Fibroblast of skin of scalp (primary cell): ENCODE measurements at regions not wholly inside any gene's neighbourhood (a gene's known extent, or its start where the extent isn't known, plus 50 kb on each side); places are given as distances from the start of the nearest gene placed in this dataset.
A peak's percentile ranks its signal among the peaks of the same experiment; 100 is the strongest.
"Not testable (repeated sequence)": the region's sequence is repeated elsewhere in the genome, so short reads cannot be mapped to it uniquely, and the experiment has no call there.

Source experiments
- DNase-seq: peaks from one replicate; pipeline ENCODE4 v3.0.0-alpha.2; 2013

- DNase-seq: no peak
Measured at GRCh38 chr3:95522449-95522848, 1291.9 kb upstream of the EPHA6 start.

- DNase-seq: no peak
Measured at GRCh38 chr3:95539950-95540483, 1274.4 kb upstream of the EPHA6 start.

DNA sequence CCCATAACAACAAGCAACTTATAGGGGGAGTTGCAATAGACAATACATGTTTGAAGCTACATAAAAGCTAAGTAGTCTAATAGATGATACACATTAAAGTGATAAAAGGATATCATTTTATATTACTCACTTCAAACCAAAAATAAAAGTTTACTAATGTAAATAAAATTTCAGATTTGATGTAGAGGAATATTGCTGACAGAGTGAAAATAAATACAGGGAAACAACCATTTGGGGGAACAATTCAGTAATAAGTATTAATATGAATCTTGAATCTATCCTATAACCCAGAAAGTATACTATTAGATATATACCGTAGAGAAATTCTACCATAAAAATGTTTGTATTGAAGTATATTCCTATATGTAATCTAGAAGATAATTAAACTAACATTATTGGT is 1248.9 kb upstream of the EPHA6 start:
- DNase-seq: no peak

GRCh38 chr3:95567346-95567745 is 1247.0 kb upstream of the EPHA6 start:
- no peak for DNase-seq

DNA sequence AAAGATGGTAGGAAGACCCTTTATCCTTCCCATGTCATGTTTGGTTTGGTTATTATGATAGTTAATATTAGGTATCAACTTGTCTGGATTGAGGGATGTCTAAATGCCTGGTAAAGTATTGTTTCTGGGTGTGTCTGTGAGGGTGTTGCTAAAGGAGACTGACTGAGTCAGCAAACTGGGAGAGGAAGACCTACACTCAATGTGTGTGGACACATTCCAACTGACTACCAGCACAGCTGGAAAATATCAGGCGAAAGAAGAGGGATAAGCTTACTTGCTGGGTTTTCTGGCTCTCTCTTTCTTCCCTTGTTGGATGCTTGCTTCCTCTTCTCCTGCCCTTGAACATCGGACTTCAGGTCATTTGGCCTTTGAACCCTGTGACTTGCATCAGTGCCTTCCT is 1227.6 kb upstream of the EPHA6 start:
- DNase-seq: no peak

GRCh38 chr3:95587641-95588040 is 1226.8 kb upstream of the EPHA6 start:
- not testable (repeated sequence) for DNase-seq

DNA sequence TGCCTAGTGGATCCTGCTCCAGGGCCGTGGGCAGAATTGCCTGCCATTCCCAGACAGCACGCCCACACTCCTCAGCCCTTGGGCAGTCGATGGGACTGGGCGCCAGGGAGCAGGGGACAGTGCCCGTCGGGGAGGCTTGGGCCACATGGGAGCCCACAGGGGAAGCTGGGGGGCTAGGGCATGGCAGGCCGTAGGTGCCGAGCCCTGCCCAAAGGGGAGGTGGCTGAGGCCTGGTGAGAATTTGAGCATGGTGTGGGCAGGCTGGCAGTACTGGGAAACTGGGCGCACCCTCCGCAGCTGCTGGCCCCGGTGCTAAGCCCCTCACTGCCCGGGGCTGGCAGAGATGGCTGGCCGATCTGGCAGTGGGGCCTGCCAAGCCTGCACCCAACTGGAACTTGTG is 1225.9 kb upstream of the EPHA6 start:
- DNase-seq: no peak

GRCh38 chr3:95595416-95596075 is 1218.8 kb upstream of the EPHA6 start:
- no peak for DNase-seq

DNA sequence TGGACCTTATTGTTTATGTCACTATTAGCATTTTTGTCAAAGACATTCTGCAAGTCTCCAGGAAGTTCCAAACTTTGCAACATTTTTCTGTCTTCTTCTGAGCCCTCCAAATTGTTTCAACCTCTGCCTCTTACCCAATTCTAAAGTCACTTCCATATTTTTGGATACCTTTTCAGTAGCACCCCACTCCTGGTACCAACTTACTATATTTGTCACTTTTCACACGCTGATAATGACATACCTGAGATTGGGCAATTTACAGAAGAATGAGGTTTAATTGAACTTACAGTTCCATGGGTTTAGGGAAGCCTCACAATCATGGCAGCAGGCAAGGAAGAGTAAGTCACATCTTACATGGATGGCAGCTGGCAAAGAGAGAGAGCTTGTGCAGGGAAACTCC is 1206.5 kb upstream of the EPHA6 start:
- DNase-seq: no peak

GRCh38 chr3:95609411-95609810 is 1205.0 kb upstream of the EPHA6 start:
- DNase-seq: no peak

- DNase-seq: no peak
Measured at GRCh38 chr3:95612611-95613010, 1201.8 kb upstream of the EPHA6 start.

GRCh38 chr3:95613993-95614392 is 1200.4 kb upstream of the EPHA6 start:
- DNase-seq: no peak

DNA sequence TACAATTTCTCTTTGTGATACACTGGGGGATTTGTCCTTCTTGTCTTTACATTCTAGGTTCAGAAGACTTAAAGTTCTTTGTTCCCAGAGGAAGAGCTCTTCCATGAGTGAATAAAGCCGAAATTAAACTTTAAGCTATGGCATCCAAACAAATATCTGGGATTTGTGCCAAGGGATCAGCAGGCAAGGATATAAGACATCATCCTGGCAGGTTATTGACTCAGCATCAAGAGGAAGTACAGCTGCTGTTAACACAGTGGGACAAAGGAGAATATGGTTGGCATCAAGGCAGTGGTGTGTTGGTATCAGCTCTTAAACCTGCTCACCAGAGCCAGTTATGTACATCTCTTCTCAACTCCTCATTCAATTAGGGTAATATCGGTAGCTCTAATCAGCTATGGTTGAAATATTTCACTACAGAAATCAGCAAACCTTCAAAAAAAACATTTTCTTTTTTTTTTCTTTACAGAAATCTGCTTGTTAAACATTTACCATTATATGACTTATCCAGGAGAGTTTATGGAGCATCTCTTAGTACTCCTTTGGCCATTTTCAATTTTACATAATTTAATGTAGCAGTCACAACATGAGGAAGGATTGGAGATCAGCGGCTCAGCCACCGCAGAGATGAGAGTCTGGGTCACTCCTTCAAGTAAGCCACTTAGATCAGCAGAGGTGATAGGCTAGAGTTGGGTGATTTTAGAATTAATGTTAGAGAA is 1198.6 kb upstream of the EPHA6 start:
- DNase-seq: no peak

DNA sequence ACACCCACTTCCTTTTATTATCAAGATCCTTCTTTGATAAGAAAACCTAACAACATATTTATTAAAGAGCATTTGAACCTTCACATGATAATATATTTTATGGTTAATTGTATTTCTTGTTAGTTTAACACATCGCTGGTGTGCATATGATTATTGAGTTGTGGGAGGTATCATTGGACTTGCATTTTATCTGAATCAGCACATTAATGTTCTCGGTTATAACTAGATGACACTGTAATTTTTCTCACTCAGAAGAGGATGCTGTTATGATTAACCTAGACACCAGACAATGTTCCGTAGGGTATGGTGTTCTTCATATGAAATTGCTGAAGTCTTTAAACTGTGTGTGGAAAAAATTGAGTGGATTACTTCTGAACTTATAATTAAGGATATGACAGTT is 1188.3 kb upstream of the EPHA6 start:
- DNase-seq: no peak

DNA sequence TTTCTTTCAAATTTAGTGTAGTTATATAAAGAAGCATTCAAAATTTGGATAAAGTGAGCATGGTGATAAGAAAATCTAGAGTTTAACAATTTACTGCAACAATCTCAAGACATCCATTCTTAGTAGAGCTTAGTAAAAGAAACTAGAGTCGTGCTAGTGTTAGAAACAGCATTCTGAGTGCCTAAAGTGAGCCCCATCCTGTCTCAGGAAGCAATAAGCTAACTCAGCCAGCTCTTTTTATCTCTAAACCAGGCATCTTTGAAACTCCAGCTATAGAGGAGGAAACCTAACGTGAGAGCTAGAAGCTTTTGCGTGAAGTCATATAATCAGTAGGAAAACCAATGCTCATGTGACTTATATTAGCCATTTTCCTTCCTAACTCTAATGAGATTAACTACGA is 1187.1 kb upstream of the EPHA6 start:
- DNase-seq: no peak

DNA sequence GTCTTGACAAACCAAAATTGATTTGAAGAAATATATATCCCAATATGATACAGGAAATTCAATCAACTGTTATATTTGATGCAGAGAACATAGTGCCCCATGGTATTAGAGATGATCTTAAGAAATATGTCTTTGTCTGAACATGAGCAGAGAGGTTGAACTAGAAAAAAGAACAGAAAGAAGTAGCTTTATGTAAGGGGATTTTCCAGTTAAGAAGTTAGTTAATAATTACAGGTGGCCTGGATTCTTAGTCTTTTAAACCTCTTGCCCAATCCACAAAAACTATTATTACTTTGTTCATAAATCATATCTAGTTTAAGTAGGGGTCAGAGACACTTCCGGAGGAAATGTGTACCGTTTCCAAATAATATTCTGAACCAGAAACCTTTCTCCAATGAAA is 1186.7 kb upstream of the EPHA6 start:
- no peak for DNase-seq

DNA sequence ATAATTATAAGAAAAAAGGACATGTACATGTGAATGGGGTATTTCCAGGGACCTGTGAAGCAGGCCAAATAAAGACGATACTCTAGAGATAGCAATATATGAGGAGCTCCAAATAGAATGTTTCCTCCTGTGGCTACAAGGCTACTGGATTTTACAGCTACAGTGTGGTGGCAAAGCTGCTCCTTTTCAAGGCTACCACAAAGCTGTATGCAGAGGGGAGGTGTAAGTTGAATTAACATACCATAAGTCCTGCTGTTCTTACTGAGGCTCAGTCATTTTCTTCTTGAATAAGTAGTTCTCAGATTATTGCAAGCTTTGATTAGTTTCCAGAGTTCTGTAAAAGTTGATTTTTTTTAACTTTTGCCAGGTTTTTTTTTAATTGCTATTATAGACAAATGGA is 1184.6 kb upstream of the EPHA6 start:
- DNase-seq: no peak

- no peak for DNase-seq
Measured at GRCh38 chr3:95645291-95645690, 1169.1 kb upstream of the EPHA6 start.

DNA sequence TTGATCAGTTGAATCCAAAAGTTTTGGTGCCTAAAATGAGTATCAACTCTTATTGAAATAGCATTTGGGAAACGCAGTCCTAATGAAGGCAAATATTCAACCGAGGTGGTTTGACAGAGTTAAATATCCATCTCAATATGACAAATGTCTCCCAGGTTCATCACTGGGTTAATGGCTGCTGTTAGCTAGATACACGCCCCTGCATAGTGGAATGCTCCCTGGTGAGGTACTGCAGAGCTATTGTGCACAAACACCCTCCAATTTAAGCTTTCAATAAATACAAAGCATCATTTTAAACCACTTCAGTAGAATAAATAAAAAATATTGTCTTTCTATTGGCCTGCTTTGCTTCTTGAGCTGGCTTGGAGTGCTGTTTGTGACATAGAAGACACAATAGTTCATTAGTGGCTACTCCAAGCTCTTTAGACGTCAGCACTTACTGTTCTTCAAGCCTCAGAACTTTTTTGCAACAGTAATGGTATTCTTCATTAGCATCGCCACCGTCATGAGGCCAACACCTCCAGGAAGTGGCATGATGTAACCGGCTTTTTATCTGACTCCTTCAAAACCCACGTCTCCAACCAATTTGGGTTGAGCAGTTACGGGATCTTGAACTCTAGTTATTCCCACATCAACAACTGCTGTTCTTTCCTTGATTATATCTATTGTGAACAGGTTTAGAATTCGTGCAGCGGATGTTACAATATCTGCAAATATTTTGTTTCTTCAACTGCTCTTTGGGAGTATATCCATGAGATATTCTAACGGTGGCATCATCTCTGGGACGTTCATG is 1159.6 kb upstream of the EPHA6 start:
- no peak for DNase-seq

DNA sequence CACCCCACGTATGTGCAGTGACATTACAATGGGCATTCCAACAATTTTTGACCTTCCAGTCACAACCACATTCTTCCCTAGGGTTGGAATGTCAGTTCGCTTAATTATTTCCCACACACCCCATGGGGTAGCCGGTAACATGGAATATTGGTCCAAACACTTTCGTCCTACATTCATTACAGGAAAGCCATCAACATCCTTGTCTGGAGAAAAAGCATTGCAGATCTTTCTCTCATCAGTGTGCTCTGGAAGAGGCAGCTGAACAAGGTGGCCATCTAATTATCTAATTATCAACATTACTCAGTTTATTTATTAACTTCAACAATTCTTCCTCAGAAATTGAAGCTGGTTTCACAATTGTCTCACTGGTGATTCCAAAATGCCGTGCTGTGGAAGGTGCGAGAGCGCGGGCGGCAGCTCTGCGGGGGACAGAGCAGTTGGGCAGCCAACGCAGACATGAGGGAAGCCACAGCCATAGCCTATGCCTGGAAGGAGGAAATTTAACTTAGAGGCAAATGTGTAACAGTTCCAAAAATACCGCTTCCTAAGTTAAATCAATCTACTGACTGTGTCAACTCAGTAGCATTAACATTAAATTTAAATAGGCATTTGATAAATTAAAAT is 1158.9 kb upstream of the EPHA6 start:
- DNase-seq: no peak

DNA sequence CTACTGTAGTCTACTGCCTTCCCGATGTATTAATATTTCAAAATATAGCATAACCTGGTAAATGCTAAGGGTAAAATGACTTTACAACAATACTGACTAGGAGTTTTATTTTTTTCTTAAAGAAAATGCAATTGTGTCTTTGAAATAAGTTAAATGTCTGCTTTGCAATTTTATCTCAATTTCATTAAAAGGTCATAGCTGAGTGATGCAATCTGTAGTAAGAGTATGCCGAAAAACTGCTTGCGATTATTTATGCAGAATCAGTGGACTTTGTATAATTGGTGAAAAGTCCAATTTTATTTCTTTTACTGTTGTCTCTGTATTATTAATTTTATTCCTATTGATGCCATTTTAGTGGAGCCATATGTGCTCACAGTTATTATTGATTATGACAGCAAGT is 1143.6 kb upstream of the EPHA6 start:
- no peak for DNase-seq

GRCh38 chr3:95673215-95673614 is 1141.2 kb upstream of the EPHA6 start:
- DNase-seq: no peak

DNA sequence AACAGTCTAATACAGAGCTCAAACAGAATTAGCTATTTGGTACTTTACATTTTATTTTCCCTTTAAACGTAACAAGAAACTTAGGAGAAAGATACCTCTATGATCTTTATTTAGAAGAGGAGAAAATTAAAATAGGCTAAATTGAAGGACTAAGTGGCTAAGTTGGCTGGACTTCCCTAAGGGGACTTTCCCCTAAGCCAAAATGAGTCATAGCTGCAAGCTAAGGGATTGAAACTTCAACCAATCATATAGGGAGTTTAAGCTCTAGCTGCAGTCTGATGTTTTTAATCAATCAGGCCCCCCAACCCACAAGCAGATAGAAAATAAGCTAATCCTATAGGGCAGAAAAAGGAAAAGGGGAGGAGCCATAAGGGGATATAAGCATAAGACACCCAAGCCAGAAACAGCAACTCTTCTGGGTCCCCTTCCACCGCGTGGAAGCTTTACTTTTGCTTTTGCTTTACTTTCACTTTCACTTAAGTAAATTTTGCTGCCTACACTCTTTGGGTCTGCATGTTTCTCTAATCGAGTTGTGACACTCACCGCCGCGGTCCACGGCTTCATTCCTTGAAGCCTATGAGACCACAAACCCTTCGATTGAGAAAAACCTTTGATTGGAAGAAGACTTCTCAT is 1108.5 kb upstream of the EPHA6 start:
- DNase-seq: peak; percentile 3
